Suprapubic skin (tissue), 4 donors: ENCODE measurements at regions not wholly inside any gene's neighbourhood (a gene's known extent, or its start where the extent isn't known, plus 50 kb on each side); places are given as distances from the start of the nearest gene placed in this dataset.
"Not testable (repeated sequence)": the region's sequence is repeated elsewhere in the genome, so short reads cannot be mapped to it uniquely, and the experiment has no call there.

Source experiments
- DNase-seq, 2 donors: peaks; one replicate each; pipeline ENCODE4 v3.0.0-alpha.2; 2019; ENCODE audit warnings: low spot score in 2 of 2
- H3K27ac ChIP-seq: fragments of 200-600 bp; sonication (generic); one replicate; pipeline ENCODE4 v1.5.1; 2019
- H3K27me3 ChIP-seq: fragments of 200-600 bp; sonication (generic); one replicate; pipeline ENCODE4 v1.5.1; 2019
- H3K36me3 ChIP-seq: fragments of 200-600 bp; sonication (generic); one replicate; pipeline ENCODE4 v1.5.1; 2019
- H3K4me1 ChIP-seq: fragments of 200-600 bp; sonication (generic); one replicate; pipeline ENCODE4 v1.5.1; 2019
- H3K4me3 ChIP-seq: fragments of 200-600 bp; sonication (generic); one replicate; pipeline ENCODE4 v1.5.1; 2019; ENCODE audit warnings: mild to moderate bottlenecking
- H3K9me3 ChIP-seq: fragments of 200-600 bp; sonication (generic); one replicate; pipeline ENCODE4 v1.5.1; 2019
- CTCF ChIP-seq, 2 donors: fragments of 200-600 bp in 1 of 2; fragments of 450-650 bp in 1 of 2; sonication (generic) in 1 of 2; IDR thresholded peaks; one replicate each; pipeline ENCODE4 v1.5.1; 2016 to 2019; ENCODE audit warnings: antibody characterized with exemption in 2 of 2, mild to moderate bottlenecking in 1 of 2, moderate library complexity in 1 of 2
- EP300 ChIP-seq: sonication (generic); formaldehyde crosslinking; IDR thresholded peaks from one replicate; pipeline ENCODE4 v1.6.1; 2017; ENCODE audit warnings: antibody characterized with exemption
- POLR2A ChIP-seq, 2 donors: fragments of 450-650 bp; IDR thresholded peaks; one replicate each; pipeline ENCODE4 v1.6.1; 2017; ENCODE audit warnings: antibody characterized with exemption in 2 of 2, mild to moderate bottlenecking in 2 of 2, moderate library complexity in 2 of 2
- POLR2AphosphoS5 ChIP-seq, 3 donors: sonication (generic); formaldehyde crosslinking; IDR thresholded peaks; one replicate each; pipeline ENCODE4 v1.6.1; 2017; ENCODE audit warnings: antibody characterized with exemption in 3 of 3
- WGBS: methylation state at CpG from one replicate; pipeline ENCODE4 v1.1.5; 2018; 5-methylcytosine and 5-hydroxymethylcytosine counted together

GRCh38 chr21:25169370-25169769 is 437.9 kb downstream of the MRPL39 start:
- no peak overlapping the region for H3K4me3 ChIP-seq
- H3K4me1 ChIP-seq: no peaks in the 10 kb centered on the region
- TF ChIP-seq EP300 (no peak), CTCF (IDR thresholded peaks at IDR 0.05) (no peak), POLR2A (IDR thresholded peaks at IDR 0.05) (no peak), POLR2AphosphoS5 (IDR thresholded peaks at IDR 0.05) (no peak)
- H3K27me3 ChIP-seq: no peaks in the 10 kb centered on the region
- WGBS: 90% methylated on average over 1 of the region's 1 CpG
- H3K27ac ChIP-seq: no peak overlapping the region
- H3K36me3 ChIP-seq: no peaks in the 10 kb centered on the region
- peaks cover 10% of the 10 kb centered on the region for H3K9me3 ChIP-seq
- no peak for DNase-seq

- H3K27me3 ChIP-seq, H3K9me3 ChIP-seq, DNase-seq, H3K36me3 ChIP-seq, H3K4me1 ChIP-seq, H3K4me3 ChIP-seq, H3K27ac ChIP-seq: not testable (repeated sequence)
- WGBS: 96% methylated on average over 1 of the region's 1 CpG
Observed at GRCh38 chr21:25166904-25167303, 440.4 kb downstream of the MRPL39 start.

- Histone ChIP-seq H3K27ac (no peak overlapping the region), H3K9me3 (peaks cover 1% of the 10 kb centered on the region), H3K4me1 (no peaks in the 10 kb centered on the region), H3K4me3 (no peak overlapping the region), H3K27me3 (no peaks in the 10 kb centered on the region), H3K36me3 (no peaks in the 10 kb centered on the region)
- TF ChIP-seq POLR2AphosphoS5 (IDR thresholded peaks at IDR 0.05) (no peak), CTCF (IDR thresholded peaks at IDR 0.05) (no peak)
- no peak for DNase-seq
- WGBS: 64% methylated on average over 4 of the region's 4 CpGs
Observed at GRCh38 chr21:25161571-25161970, 445.7 kb downstream of the MRPL39 start.

- WGBS: 0% methylated on average over 1 of the region's 1 CpG
- H3K4me1 ChIP-seq, H3K9me3 ChIP-seq, H3K27ac ChIP-seq, DNase-seq, H3K36me3 ChIP-seq, H3K4me3 ChIP-seq, H3K27me3 ChIP-seq: not testable (repeated sequence)
Observed at GRCh38 chr21:25155020-25155419, 452.3 kb downstream of the MRPL39 start.

- Histone ChIP-seq H3K4me3 (no peak overlapping the region), H3K4me1 (no peaks in the 10 kb centered on the region), H3K27me3 (no peaks in the 10 kb centered on the region), H3K9me3 (peaks cover 2% of the 10 kb centered on the region), H3K27ac (no peak overlapping the region), H3K36me3 (no peaks in the 10 kb centered on the region)
- WGBS: no CpG with 5 or more reads among the region's 1 CpG
- no peak for DNase-seq
- no peak for TF ChIP-seq EP300
- no peak for TF ChIP-seq CTCF (IDR thresholded peaks at IDR 0.05)
- no peak for TF ChIP-seq POLR2A (IDR thresholded peaks at IDR 0.05)
- TF ChIP-seq POLR2AphosphoS5 (IDR thresholded peaks at IDR 0.05): no peak
Observed at GRCh38 chr21:25149022-25149421, 458.3 kb downstream of the MRPL39 start.

- Histone ChIP-seq H3K27me3 (no peaks in the 10 kb centered on the region), H3K4me1 (no peaks in the 10 kb centered on the region), H3K27ac (no peak overlapping the region), H3K4me3 (no peak overlapping the region), H3K36me3 (no peaks in the 10 kb centered on the region), H3K9me3 (no peaks in the 10 kb centered on the region)
- TF ChIP-seq EP300: no peak
- no peak for TF ChIP-seq POLR2AphosphoS5 (IDR thresholded peaks at IDR 0.05)
- TF ChIP-seq CTCF (IDR thresholded peaks at IDR 0.05): no peak
- no peak for TF ChIP-seq POLR2A (IDR thresholded peaks at IDR 0.05)
- no peak for DNase-seq
- 42% methylated on average over 1 of the region's 1 CpG for WGBS
Observed at GRCh38 chr21:25139414-25139813, 467.9 kb downstream of the MRPL39 start.
